ENCODE measurements at regions not wholly inside any gene's neighbourhood (a gene's known extent, or its start where the extent isn't known, plus 50 kb on each side); places are given as distances from the start of the nearest gene placed in this dataset.

- TF ChIP-seq, protein P1, sequence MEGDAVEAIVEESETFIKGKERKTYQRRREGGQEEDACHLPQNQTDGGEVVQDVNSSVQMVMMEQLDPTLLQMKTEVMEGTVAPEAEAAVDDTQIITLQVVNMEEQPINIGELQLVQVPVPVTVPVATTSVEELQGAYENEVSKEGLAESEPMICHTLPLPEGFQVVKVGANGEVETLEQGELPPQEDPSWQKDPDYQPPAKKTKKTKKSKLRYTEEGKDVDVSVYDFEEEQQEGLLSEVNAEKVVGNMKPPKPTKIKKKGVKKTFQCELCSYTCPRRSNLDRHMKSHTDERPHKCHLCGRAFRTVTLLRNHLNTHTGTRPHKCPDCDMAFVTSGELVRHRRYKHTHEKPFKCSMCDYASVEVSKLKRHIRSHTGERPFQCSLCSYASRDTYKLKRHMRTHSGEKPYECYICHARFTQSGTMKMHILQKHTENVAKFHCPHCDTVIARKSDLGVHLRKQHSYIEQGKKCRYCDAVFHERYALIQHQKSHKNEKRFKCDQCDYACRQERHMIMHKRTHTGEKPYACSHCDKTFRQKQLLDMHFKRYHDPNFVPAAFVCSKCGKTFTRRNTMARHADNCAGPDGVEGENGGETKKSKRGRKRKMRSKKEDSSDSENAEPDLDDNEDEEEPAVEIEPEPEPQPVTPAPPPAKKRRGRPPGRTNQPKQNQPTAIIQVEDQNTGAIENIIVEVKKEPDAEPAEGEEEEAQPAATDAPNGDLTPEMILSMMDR (conservative IDR thresholded peaks at IDR 0.05; ENCODE audit: low read length): no peak
- TF ChIP-seq EZH2phosphoT487 (IDR thresholded peaks at IDR 0.05; ENCODE audit: borderline replicate concordance): no peak
Measured at GRCh38 chr3:20742903-20743552, 557.0 kb upstream of the SGO1 start.

Measured in Loucy (cell line).